SK-N-SH treated with all-trans-retinoic acid at 6 μM for 48 hours (cell line): ENCODE measurements at regions not wholly inside any gene's neighbourhood (a gene's known extent, or its start where the extent isn't known, plus 50 kb on each side); places are given as distances from the start of the nearest gene placed in this dataset.

Source experiments
- ATAC-seq: fragments of 200-7000 bp; cut with Tn5 transposase; 3 replicates; pipeline ENCODE4 v1.9.1; 2020; ENCODE audit warnings: mild to moderate bottlenecking, moderate library complexity
- ARNTL ChIP-seq: fragments of 450-650 bp; formaldehyde crosslinking; IDR thresholded peaks from 2 replicates; pipeline ENCODE4 v1.5.0; 2020; ENCODE audit warnings: low read depth, mild to moderate bottlenecking, moderate library complexity, borderline replicate concordance
- BACH2 ChIP-seq: fragments of 250-450 bp; sonication (Bioruptor Pico); IDR thresholded peaks from 2 replicates; pipeline ENCODE4 v1.9.0; 2021; ENCODE audit warnings: mild to moderate bottlenecking, borderline replicate concordance
- CSDC2 ChIP-seq: fragments of 250-450 bp; sonication (Bioruptor Pico); IDR thresholded peaks from 2 replicates; pipeline ENCODE4 v1.5.0; 2020; ENCODE audit warnings: mild to moderate bottlenecking, moderate library complexity
- ESRRG ChIP-seq: fragments of 250-450 bp; sonication (Bioruptor Pico); IDR thresholded peaks from 2 replicates; pipeline ENCODE4 v1.6.1; 2021; ENCODE audit warnings: mild to moderate bottlenecking
- GLIS3 ChIP-seq: fragments of 250-450 bp; sonication (Bioruptor Pico); IDR thresholded peaks from 2 replicates; pipeline ENCODE4 v1.5.0; 2020; ENCODE audit warnings: mild to moderate bottlenecking, moderate library complexity
- ISL1 ChIP-seq: fragments of 250-450 bp; sonication (Bioruptor Pico); IDR thresholded peaks from 2 replicates; pipeline ENCODE4 v2.1.2; 2022; ENCODE audit warnings: mild to moderate bottlenecking, moderate library complexity
- OSR1 ChIP-seq: fragments of 250-450 bp; sonication (Bioruptor Pico); IDR thresholded peaks from 2 replicates; pipeline ENCODE4 v1.8.0; 2022; ENCODE audit warnings: moderate library complexity, mild to moderate bottlenecking, inconsistent platforms
- PPARA ChIP-seq: fragments of 250-450 bp; sonication (Bioruptor Pico); IDR thresholded peaks from 2 replicates; pipeline ENCODE4 v1.5.0; 2020; ENCODE audit warnings: mild to moderate bottlenecking, borderline replicate concordance
- RARB ChIP-seq: fragments of 250-450 bp; sonication (Bioruptor Pico); IDR thresholded peaks from 2 replicates; pipeline ENCODE4 v1.8.0; 2021; ENCODE audit warnings: mild to moderate bottlenecking, moderate library complexity
- SNAI2 ChIP-seq: fragments of 250-450 bp; sonication (Bioruptor Pico); IDR thresholded peaks from 2 replicates; pipeline ENCODE4 v1.5.0; 2020; ENCODE audit warnings: mild to moderate bottlenecking, moderate library complexity
- TCF4 ChIP-seq: fragments of 250-450 bp; sonication (Bioruptor Pico); IDR thresholded peaks from 2 replicates; pipeline ENCODE4 v1.8.0; 2021; ENCODE audit warnings: mild to moderate bottlenecking, moderate library complexity, borderline replicate concordance
- TOX ChIP-seq: fragments of 250-450 bp; sonication (Bioruptor Pico); IDR thresholded peaks from 2 replicates; pipeline ENCODE4 v1.8.0; 2021; ENCODE audit warnings: mild to moderate bottlenecking, moderate library complexity, borderline replicate concordance
- ZC3H10 ChIP-seq: fragments of 250-450 bp; sonication (Bioruptor Pico); IDR thresholded peaks from 2 replicates; pipeline ENCODE4 v1.5.1; 2021; ENCODE audit warnings: mild to moderate bottlenecking, moderate library complexity
- ZFP3 ChIP-seq: fragments of 250-450 bp; sonication (Bioruptor Pico); IDR thresholded peaks from 2 replicates; pipeline ENCODE4 v1.5.0; 2020; ENCODE audit warnings: mild to moderate bottlenecking, moderate library complexity
- ZFP30 ChIP-seq: fragments of 450-650 bp; formaldehyde crosslinking; IDR thresholded peaks from 2 replicates; pipeline ENCODE4 v1.5.0; 2022; ENCODE audit warnings: mild to moderate bottlenecking, moderate library complexity
- ZNF565 ChIP-seq: fragments of 450-650 bp; formaldehyde crosslinking; conservative IDR thresholded peaks from 2 replicates; pipeline ENCODE4 v1.5.0; 2020; ENCODE audit warnings: low read depth, mild to moderate bottlenecking, moderate library complexity
- ZNF70 ChIP-seq: fragments of 450-650 bp; formaldehyde crosslinking; IDR thresholded peaks from 2 replicates; pipeline ENCODE4 v1.5.0; 2020; ENCODE audit warnings: mild to moderate bottlenecking, moderate library complexity
- ZNF8 ChIP-seq: fragments of 450-650 bp; formaldehyde crosslinking; IDR thresholded peaks from 2 replicates; pipeline ENCODE4 v1.5.0; 2020; ENCODE audit warnings: mild to moderate bottlenecking, moderate library complexity
- TF ChIP-seq, protein P1 (sequence below): fragments of 250-450 bp; sonication (Bioruptor Pico); IDR thresholded peaks from 2 replicates; pipeline ENCODE4 v1.5.0; 2020; ENCODE audit warnings: mild to moderate bottlenecking, moderate library complexity
- TF ChIP-seq, protein P2 (sequence below): fragments of 250-450 bp; sonication (Bioruptor Pico); IDR thresholded peaks from 2 replicates; pipeline ENCODE4 v1.8.0; 2020; ENCODE audit warnings: mild to moderate bottlenecking, moderate library complexity, borderline replicate concordance
- TF ChIP-seq, protein P3 (sequence below): fragments of 250-450 bp; sonication (Bioruptor Pico); IDR thresholded peaks from 2 replicates; pipeline ENCODE4 v1.8.0; 2021; ENCODE audit warnings: low read depth, mild to moderate bottlenecking, moderate library complexity, borderline replicate concordance
- TF ChIP-seq, protein P4 (sequence below): fragments of 250-450 bp; sonication (Bioruptor Pico); IDR thresholded peaks from 2 replicates; pipeline ENCODE4 v1.5.1; 2021; ENCODE audit warnings: mild to moderate bottlenecking, moderate library complexity
- TF ChIP-seq, protein P5 (sequence below): fragments of 250-450 bp; sonication (Bioruptor Pico); IDR thresholded peaks from 2 replicates; pipeline ENCODE4 v1.5.1; 2020; ENCODE audit warnings: low read depth, mild to moderate bottlenecking, moderate library complexity

DNA sequence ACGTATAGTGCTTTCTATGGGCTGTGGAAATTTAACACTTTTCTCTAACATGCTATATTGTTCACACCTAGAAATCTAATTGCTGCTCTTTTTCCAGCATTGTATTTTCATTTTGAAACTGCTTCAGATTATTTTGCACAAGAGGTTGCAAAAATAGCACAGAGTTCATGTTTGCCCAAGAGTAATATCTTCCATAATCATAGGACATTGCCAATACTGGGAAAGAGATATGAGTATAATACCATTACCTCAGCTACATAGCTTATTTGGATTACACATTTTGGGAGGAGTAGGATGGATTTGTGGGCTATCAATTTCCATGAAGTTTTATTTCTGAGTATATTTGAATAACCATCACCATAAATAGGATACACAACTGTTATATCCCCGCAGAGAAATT, 717.1 kb downstream of the CDH9 start:
- ATAC-seq = no peak
- TF ChIP-seq CSDC2 (no peak), TOX (CRISPR knock-in tag) (no peak), ESRRG (CRISPR knock-in tag) (no peak), OSR1 (no peak), ZNF8 (CRISPR knock-in tag) (no peak), ZNF565 (no peak), ZFP3 (CRISPR knock-in tag) (no peak), SNAI2 (CRISPR knock-in tag) (no peak)
- TF ChIP-seq, protein P1, sequence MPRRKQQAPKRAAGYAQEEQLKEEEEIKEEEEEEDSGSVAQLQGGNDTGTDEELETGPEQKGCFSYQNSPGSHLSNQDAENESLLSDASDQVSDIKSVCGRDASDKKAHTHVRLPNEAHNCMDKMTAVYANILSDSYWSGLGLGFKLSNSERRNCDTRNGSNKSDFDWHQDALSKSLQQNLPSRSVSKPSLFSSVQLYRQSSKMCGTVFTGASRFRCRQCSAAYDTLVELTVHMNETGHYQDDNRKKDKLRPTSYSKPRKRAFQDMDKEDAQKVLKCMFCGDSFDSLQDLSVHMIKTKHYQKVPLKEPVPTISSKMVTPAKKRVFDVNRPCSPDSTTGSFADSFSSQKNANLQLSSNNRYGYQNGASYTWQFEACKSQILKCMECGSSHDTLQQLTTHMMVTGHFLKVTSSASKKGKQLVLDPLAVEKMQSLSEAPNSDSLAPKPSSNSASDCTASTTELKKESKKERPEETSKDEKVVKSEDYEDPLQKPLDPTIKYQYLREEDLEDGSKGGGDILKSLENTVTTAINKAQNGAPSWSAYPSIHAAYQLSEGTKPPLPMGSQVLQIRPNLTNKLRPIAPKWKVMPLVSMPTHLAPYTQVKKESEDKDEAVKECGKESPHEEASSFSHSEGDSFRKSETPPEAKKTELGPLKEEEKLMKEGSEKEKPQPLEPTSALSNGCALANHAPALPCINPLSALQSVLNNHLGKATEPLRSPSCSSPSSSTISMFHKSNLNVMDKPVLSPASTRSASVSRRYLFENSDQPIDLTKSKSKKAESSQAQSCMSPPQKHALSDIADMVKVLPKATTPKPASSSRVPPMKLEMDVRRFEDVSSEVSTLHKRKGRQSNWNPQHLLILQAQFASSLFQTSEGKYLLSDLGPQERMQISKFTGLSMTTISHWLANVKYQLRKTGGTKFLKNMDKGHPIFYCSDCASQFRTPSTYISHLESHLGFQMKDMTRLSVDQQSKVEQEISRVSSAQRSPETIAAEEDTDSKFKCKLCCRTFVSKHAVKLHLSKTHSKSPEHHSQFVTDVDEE (CRISPR knock-in tag) = no peak
- TF ChIP-seq, all 23 proteins: peak for 0

DNA sequence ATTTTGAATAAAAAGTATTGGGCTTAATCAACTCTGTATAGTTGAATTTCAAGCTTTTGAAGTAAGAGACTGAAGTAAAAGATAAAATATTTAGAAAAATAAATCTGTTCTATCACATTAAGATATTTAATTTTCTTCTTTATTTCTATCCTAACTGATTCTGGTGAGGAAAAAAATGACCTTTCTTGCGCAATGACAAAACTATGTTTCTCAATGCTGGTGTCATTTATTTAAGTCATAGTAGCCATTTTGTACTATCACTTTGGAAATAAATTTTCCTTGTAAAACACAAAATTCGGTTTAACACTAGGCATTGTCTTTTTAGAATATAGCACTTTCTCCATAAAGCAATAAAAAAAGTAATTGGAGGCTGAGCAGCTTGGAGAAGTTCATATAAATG, 728.0 kb downstream of the CDH9 start:
- no peak for TF ChIP-seq ISL1
- TF ChIP-seq, all 23 proteins: peak for 0
- no peak for ATAC-seq

DNA sequence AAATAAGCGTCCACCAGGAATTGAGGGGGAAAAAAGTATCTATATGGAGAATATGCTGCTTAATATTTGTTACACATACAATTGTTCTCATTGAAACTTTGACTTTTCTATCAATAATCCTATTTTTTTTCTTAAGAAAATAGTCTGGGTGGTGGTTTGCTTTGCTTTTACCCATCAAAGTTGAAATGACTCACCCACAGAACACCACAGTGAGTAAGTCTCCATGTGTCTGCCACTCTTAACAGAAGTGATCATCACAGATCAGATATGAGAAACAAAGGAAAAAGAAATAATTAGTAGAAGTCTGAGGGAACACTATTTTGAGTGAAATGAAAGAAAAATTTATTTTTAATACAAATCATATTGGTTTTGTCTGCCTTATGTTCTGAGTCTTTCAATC, 742.8 kb downstream of the CDH9 start:
- TF ChIP-seq, protein P2, sequence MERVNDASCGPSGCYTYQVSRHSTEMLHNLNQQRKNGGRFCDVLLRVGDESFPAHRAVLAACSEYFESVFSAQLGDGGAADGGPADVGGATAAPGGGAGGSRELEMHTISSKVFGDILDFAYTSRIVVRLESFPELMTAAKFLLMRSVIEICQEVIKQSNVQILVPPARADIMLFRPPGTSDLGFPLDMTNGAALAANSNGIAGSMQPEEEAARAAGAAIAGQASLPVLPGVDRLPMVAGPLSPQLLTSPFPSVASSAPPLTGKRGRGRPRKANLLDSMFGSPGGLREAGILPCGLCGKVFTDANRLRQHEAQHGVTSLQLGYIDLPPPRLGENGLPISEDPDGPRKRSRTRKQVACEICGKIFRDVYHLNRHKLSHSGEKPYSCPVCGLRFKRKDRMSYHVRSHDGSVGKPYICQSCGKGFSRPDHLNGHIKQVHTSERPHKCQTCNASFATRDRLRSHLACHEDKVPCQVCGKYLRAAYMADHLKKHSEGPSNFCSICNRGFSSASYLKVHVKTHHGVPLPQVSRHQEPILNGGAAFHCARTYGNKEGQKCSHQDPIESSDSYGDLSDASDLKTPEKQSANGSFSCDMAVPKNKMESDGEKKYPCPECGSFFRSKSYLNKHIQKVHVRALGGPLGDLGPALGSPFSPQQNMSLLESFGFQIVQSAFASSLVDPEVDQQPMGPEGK = no peak
- TF ChIP-seq BACH2 (CRISPR knock-in tag) (no peak), SNAI2 (CRISPR knock-in tag) (no peak), ZNF8 (CRISPR knock-in tag) (no peak), ZC3H10 (CRISPR knock-in tag) (no peak), ZFP30 (CRISPR knock-in tag) (no peak), ESRRG (CRISPR knock-in tag) (no peak), TCF4 (CRISPR knock-in tag) (no peak), ISL1 (no peak), RARB (CRISPR knock-in tag) (no peak), ZNF70 (CRISPR knock-in tag) (no peak)
- TF ChIP-seq, protein P3, sequence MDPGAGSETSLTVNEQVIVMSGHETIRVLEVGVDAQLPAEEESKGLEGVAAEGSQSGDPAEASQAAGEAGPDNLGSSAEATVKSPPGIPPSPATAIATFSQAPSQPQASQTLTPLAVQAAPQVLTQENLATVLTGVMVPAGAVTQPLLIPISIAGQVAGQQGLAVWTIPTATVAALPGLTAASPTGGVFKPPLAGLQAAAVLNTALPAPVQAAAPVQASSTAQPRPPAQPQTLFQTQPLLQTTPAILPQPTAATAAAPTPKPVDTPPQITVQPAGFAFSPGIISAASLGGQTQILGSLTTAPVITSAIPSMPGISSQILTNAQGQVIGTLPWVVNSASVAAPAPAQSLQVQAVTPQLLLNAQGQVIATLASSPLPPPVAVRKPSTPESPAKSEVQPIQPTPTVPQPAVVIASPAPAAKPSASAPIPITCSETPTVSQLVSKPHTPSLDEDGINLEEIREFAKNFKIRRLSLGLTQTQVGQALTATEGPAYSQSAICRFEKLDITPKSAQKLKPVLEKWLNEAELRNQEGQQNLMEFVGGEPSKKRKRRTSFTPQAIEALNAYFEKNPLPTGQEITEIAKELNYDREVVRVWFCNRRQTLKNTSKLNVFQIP (CRISPR knock-in tag) = no peak
- ATAC-seq = no peak

DNA sequence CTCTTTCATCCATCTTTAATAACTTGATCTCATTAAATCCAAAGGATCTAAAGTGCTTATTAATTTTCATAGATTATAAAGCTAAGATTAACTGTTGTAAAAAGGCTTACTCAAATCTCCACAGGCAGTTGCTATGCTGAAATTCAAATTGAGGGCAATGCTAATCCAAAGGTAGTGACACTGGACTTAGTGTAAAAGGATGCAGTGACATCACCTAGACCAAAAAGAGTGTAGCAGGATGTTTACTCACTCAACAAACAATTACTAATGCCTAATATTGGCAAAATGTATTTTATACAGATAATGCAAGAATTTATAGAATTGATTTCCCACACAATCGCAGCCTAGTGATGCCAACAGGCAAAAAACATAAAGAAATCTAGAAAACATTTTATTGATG, 756.2 kb downstream of the CDH9 start:
- no peak for ATAC-seq
- TF ChIP-seq, protein P1 (CRISPR knock-in tag) = no peak
- TF ChIP-seq TOX (CRISPR knock-in tag) (no peak), SNAI2 (CRISPR knock-in tag) (no peak), ZNF8 (CRISPR knock-in tag) (no peak), ZNF70 (CRISPR knock-in tag) (no peak), ZC3H10 (CRISPR knock-in tag) (no peak), PPARA (no peak)

DNA sequence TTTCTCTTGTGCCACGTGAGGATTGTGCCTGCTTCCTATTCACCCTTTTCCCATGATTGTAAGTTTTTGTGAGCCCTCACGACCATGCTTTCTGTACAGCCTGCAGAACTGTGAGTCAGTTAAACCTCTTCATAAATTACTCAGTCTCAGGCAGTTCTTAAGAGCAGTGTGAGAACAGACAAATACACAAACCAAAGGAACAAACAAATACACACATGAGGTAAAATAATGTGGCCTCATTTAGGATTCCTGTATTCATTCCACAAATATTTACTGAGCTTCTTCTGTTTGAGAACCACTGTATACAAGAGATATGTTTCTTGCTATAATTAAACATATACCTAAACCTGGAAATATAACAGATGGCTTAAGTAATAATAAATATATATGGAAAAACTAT, 760.3 kb downstream of the CDH9 start:
- no peak for ATAC-seq
- TF ChIP-seq SNAI2 (CRISPR knock-in tag) = no peak
- TF ChIP-seq, protein P4, sequence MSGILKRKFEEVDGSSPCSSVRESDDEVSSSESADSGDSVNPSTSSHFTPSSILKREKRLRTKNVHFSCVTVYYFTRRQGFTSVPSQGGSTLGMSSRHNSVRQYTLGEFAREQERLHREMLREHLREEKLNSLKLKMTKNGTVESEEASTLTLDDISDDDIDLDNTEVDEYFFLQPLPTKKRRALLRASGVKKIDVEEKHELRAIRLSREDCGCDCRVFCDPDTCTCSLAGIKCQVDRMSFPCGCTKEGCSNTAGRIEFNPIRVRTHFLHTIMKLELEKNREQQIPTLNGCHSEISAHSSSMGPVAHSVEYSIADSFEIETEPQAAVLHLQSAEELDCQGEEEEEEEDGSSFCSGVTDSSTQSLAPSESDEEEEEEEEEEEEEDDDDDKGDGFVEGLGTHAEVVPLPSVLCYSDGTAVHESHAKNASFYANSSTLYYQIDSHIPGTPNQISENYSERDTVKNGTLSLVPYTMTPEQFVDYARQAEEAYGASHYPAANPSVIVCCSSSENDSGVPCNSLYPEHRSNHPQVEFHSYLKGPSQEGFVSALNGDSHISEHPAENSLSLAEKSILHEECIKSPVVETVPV (CRISPR knock-in tag) = no peak
- no peak for TF ChIP-seq OSR1
- TF ChIP-seq ZFP3 (CRISPR knock-in tag) = no peak
- TF ChIP-seq TOX (CRISPR knock-in tag) = no peak
- TF ChIP-seq, protein P5, sequence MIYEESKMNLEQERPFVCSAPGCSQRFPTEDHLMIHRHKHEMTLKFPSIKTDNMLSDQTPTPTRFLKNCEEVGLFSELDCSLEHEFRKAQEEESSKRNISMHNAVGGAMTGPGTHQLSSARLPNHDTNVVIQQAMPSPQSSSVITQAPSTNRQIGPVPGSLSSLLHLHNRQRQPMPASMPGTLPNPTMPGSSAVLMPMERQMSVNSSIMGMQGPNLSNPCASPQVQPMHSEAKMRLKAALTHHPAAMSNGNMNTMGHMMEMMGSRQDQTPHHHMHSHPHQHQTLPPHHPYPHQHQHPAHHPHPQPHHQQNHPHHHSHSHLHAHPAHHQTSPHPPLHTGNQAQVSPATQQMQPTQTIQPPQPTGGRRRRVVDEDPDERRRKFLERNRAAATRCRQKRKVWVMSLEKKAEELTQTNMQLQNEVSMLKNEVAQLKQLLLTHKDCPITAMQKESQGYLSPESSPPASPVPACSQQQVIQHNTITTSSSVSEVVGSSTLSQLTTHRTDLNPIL (CRISPR knock-in tag) = no peak
- TF ChIP-seq BACH2 (CRISPR knock-in tag) = no peak
- TF ChIP-seq ISL1 = no peak
- TF ChIP-seq PPARA = no peak
- no peak for TF ChIP-seq ARNTL (CRISPR knock-in tag)
- no peak for TF ChIP-seq GLIS3 (CRISPR knock-in tag)
- no peak for TF ChIP-seq ZFP30 (CRISPR knock-in tag)
- TF ChIP-seq ZNF8 (CRISPR knock-in tag) = no peak
